Fibroblast of peridontal ligament (primary cell): ENCODE measurements at regions not wholly inside any gene's neighbourhood (a gene's known extent, or its start where the extent isn't known, plus 50 kb on each side); places are given as distances from the start of the nearest gene placed in this dataset.

Source experiments
- DNase-seq: peaks from one replicate; pipeline ENCODE4 v3.0.0-alpha.2; 2010; ENCODE audit errors: extremely low read depth

GRCh38 chr13:47121092-47121763 is 224.4 kb upstream of the HTR2A start:
- DNase-seq = no peak

- DNase-seq = no peak
These were observed 223.4 kb upstream of the HTR2A start for GRCh38 chr13:47120282-47120681.

GRCh38 chr13:47119575-47120235 is 222.9 kb upstream of the HTR2A start:
- no peak for DNase-seq

- peak; percentile 78 for DNase-seq
These were observed 220.4 kb upstream of the HTR2A start for GRCh38 chr13:47117268-47117667.

- DNase-seq = peak; percentile 83
These were observed 217.2 kb upstream of the HTR2A start for GRCh38 chr13:47114030-47114429.

- DNase-seq = no peak
These were observed 216.0 kb upstream of the HTR2A start for GRCh38 chr13:47112903-47113299.

- DNase-seq = no peak
These were observed 215.5 kb upstream of the HTR2A start for GRCh38 chr13:47112205-47112902.

- no peak for DNase-seq
These were observed 214.6 kb upstream of the HTR2A start for GRCh38 chr13:47111499-47111898.

GRCh38 chr13:47110833-47111240 is 214.0 kb upstream of the HTR2A start:
- DNase-seq = no peak

GRCh38 chr13:47110141-47110540 is 213.3 kb upstream of the HTR2A start:
- DNase-seq = no peak

GRCh38 chr13:47109028-47109427 is 212.2 kb upstream of the HTR2A start:
- DNase-seq = no peak

- peak; percentile 53 for DNase-seq
These were observed 203.5 kb upstream of the HTR2A start for GRCh38 chr13:47100214-47100853.

GRCh38 chr13:47094734-47095434 is 198.0 kb upstream of the HTR2A start:
- DNase-seq = no peak

- DNase-seq = no peak
These were observed 195.3 kb upstream of the HTR2A start for GRCh38 chr13:47092202-47092601.

- peak; percentile 56 for DNase-seq
These were observed 191.0 kb upstream of the HTR2A start for GRCh38 chr13:47087841-47088240.

- no peak for DNase-seq
These were observed 190.4 kb upstream of the HTR2A start for GRCh38 chr13:47087241-47087640.

- DNase-seq = peak; percentile 77
These were observed 188.5 kb upstream of the HTR2A start for GRCh38 chr13:47085346-47085745.

GRCh38 chr13:47081850-47082249 is 185.0 kb upstream of the HTR2A start:
- no peak for DNase-seq

- DNase-seq = no peak
These were observed 184.4 kb upstream of the HTR2A start for GRCh38 chr13:47081246-47081645.

GRCh38 chr13:47080621-47081020 is 183.8 kb upstream of the HTR2A start:
- no peak for DNase-seq

- peak; percentile 36 for DNase-seq
These were observed 179.6 kb upstream of the HTR2A start for GRCh38 chr13:47076500-47076899.

- DNase-seq = no peak
These were observed 172.3 kb upstream of the HTR2A start for GRCh38 chr13:47069133-47069532.
